ENCODE measurements at regions not wholly inside any gene's neighbourhood (a gene's known extent, or its start where the extent isn't known, plus 50 kb on each side); places are given as distances from the start of the nearest gene placed in this dataset.
A peak's percentile ranks its signal among the peaks of the same experiment; 100 is the strongest.

DNA sequence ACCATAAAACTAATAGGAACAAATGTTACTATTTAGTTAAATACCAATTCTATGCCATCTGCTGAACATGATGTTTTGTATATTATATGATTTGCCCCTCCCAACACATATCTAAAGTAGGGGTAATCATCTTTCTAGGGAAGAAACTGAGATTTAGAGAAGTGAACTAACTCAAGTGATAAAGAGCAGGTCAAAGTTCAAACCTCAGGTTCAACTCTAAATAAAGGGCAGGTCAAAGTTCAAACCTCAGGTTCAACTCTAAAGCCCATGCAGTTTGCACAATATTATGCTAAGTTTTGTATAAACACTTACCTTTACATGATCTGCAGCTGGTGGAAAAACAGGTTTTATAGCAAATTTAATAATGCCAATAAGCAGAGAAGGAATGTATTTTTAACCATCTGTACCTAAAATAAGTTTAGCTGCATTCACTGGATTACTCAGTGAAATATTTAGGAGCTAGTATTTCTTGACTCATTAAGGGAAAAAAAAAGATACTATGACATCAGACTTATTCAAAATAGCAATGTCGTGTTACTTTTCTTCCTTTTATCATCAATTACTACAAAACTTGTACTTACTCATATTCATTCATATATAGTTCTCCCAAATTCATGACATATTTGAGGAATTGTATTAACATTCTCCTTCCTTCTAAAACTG lies 1194.3 kb upstream of the CELF2 start:
- DNase-seq (ENCODE audit: low read depth): no peak
- no peak for TF ChIP-seq CTCF (IDR thresholded peaks at IDR 0.05; ENCODE audit: low read depth, low read length, missing control alignments)

DNA sequence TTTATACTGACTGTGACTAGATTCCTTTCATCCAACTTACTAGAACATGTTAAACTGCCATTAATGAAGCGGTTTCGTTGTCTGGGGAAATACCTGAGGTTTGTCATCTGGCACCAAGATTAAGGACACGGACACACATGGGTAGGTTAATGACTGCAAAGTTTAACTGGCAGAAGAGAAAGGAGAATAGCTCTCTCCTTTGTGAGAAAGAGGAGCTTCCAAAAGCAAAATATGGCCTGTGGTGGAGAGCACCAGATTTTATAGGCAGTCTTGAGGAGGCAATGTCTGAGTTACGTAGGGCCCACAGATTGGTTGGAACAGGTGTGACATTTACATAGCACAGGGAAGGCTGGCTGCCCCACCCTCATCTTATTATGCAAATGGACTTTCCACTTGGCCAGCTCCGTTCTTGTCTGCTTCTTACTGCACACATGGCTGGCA lies 1193.0 kb upstream of the CELF2 start:
- no peak for TF ChIP-seq CTCF (IDR thresholded peaks at IDR 0.05; ENCODE audit: low read depth, low read length, missing control alignments)
- H3K4me3 ChIP-seq (ENCODE audit: low read depth, low read length): no peak overlapping the region
- no peak for DNase-seq (ENCODE audit: low read depth)

More for the DNA sequence above, 1194.3 kb upstream of the CELF2 start:
- no peak overlapping the region for H3K4me3 ChIP-seq (ENCODE audit: low read depth, low read length)

- no peak for TF ChIP-seq CTCF (IDR thresholded peaks at IDR 0.05; ENCODE audit: low read depth, low read length, missing control alignments)
- DNase-seq (ENCODE audit: low read depth): peak; percentile 3
- no peak overlapping the region for H3K4me3 ChIP-seq (ENCODE audit: low read depth, low read length)
Observed at GRCh38 chr10:9825491-9826018, 1192.1 kb upstream of the CELF2 start.

GRCh38 chr10:9828110-9828509 lies 1189.6 kb upstream of the CELF2 start:
- no peak for DNase-seq (ENCODE audit: low read depth)
- no peak for TF ChIP-seq CTCF (IDR thresholded peaks at IDR 0.05; ENCODE audit: low read depth, low read length, missing control alignments)
- H3K4me3 ChIP-seq (ENCODE audit: low read depth, low read length): no peak overlapping the region

GRCh38 chr10:9833942-9834341 lies 1183.7 kb upstream of the CELF2 start:
- TF ChIP-seq CTCF (IDR thresholded peaks at IDR 0.05; ENCODE audit: low read depth, low read length, missing control alignments): no peak
- no peak overlapping the region for H3K4me3 ChIP-seq (ENCODE audit: low read depth, low read length)
- DNase-seq (ENCODE audit: low read depth): no peak

- no peak overlapping the region for H3K4me3 ChIP-seq (ENCODE audit: low read depth, low read length)
- TF ChIP-seq CTCF (IDR thresholded peaks at IDR 0.05; ENCODE audit: low read depth, low read length, missing control alignments): no peak
- no peak for DNase-seq (ENCODE audit: low read depth)
Observed at GRCh38 chr10:9834434-9834833, 1183.2 kb upstream of the CELF2 start.

DNA sequence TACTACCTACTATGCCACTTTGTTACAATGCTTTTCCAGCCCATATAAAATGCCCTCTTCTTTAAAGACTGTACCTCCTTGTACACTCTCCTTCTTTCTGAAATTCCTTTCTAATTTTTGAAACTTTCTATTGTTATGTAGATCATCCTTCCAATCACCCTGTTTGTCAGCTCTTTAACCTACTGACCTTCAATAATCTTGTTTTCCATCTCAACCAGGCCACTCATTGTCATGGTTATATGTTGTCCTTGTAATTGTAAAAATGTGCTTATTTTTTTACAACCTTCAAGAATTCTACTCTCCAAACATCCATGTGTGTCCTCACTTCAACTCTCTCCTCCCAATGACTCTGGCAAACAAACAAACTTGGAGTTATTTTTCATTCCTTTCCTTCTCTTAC lies 1172.6 kb upstream of the CELF2 start:
- DNase-seq (ENCODE audit: low read depth): no peak

More for the DNA sequence above, 1172.6 kb upstream of the CELF2 start:
- H3K4me3 ChIP-seq (ENCODE audit: low read depth, low read length): no peak overlapping the region
- TF ChIP-seq CTCF (IDR thresholded peaks at IDR 0.05; ENCODE audit: low read depth, low read length, missing control alignments): no peak
